ENCODE measurements at regions not wholly inside any gene's neighbourhood (a gene's known extent, or its start where the extent isn't known, plus 50 kb on each side); places are given as distances from the start of the nearest gene placed in this dataset.

GRCh38 chr9:86731511-86732063, 215.7 kb downstream of the GAS1 start:
- no peak for DNase-seq
- TF ChIP-seq POLR2A (IDR thresholded peaks at IDR 0.05; ENCODE audit: low read length) (no peak), GATA1 (IDR thresholded peaks at IDR 0.05; ENCODE audit: low read depth, low read length) (no peak)

DNA sequence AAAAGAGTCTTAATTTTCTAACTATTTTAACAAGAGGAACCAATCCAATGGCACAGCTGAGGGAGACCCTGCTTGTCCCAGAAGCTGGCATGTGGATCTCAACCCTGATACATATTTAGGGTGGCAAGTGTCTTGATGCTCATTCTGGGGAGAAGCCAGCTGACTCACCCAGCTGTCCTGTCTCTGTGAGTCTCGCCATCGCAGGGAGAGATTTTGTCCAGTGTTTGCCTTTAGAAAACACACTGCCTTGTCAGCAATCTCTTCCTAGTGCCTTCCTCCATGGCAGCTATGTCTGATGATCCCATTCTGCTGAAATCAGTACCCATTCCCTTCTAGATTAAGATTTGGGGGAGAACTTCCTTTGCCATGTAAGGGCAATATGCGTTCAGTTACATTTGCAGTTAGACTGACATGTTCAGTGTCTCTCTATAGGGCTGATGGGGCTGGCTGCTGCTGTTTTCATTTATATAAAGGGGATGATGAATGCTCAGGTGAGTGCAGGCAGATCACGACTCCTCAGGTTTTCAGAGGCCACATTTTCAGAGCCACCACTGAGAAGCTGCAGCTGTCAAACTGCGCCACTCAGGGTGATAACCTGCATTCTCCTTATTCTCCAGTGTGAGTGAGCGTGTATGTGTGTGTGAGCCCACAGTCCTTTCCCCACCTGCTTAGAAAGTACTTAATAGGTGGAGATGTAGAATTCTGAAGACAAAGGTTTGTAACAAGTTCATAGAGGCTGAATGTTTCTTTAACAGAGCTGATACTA, 217.0 kb downstream of the GAS1 start:
- TF ChIP-seq POLR2A (IDR thresholded peaks at IDR 0.05; ENCODE audit: low read length) (no peak), GATA1 (IDR thresholded peaks at IDR 0.05; ENCODE audit: low read depth, low read length) (no peak)

DNA sequence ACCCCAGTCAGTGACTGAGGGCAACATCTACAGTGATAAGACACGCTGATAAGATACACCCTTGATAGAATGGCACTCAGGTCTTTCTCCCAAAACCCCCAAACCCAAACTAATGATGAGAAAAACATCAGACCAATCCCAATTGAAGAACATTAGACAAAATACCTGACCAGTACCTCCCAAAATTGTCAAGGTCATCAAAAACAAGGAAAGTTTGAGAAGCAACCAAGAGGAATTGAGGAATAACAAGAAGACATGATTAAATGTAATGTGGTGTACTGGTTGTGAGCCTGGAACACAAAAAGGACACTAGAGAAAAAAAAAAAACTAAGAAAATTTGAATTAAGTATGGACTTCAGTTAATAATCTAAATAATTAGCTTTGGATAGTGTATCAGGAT, 222.8 kb downstream of the GAS1 start:
- TF ChIP-seq GATA1 (IDR thresholded peaks at IDR 0.05; ENCODE audit: low read depth, low read length) (no peak), POLR2A (IDR thresholded peaks at IDR 0.05; ENCODE audit: low read length) (no peak)
- no peak for DNase-seq

More for the DNA sequence above, 217.0 kb downstream of the GAS1 start:
- no peak for DNase-seq

DNA sequence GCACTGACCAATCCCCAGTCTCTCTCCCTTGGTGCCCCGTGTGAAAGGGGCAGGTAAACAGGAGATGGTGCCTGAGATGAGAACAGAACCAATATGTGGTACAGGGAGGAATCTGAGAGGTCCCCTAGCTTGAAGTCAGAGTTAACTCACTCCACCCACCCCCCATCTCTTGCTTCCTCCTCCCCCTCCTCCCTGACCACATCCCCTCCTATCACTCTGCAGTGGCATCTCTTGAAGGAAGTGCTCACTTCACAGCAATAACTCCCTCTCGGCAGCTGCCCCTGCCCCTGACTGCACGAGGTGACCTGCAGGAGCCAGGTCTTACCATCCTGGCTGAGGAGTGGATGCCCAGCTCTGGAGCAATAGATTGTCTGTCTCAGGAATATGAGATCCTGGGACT, 224.0 kb downstream of the GAS1 start:
- DNase-seq: no peak
- no peak for TF ChIP-seq POLR2A (IDR thresholded peaks at IDR 0.05; ENCODE audit: low read length)
- TF ChIP-seq GATA1 (IDR thresholded peaks at IDR 0.05; ENCODE audit: low read depth, low read length): no peak

- TF ChIP-seq POLR2A (IDR thresholded peaks at IDR 0.05; ENCODE audit: low read length) (no peak), GATA1 (IDR thresholded peaks at IDR 0.05; ENCODE audit: low read depth, low read length) (no peak)
- no peak for DNase-seq
Measured at GRCh38 chr9:86722706-86723075, 224.6 kb downstream of the GAS1 start.

DNA sequence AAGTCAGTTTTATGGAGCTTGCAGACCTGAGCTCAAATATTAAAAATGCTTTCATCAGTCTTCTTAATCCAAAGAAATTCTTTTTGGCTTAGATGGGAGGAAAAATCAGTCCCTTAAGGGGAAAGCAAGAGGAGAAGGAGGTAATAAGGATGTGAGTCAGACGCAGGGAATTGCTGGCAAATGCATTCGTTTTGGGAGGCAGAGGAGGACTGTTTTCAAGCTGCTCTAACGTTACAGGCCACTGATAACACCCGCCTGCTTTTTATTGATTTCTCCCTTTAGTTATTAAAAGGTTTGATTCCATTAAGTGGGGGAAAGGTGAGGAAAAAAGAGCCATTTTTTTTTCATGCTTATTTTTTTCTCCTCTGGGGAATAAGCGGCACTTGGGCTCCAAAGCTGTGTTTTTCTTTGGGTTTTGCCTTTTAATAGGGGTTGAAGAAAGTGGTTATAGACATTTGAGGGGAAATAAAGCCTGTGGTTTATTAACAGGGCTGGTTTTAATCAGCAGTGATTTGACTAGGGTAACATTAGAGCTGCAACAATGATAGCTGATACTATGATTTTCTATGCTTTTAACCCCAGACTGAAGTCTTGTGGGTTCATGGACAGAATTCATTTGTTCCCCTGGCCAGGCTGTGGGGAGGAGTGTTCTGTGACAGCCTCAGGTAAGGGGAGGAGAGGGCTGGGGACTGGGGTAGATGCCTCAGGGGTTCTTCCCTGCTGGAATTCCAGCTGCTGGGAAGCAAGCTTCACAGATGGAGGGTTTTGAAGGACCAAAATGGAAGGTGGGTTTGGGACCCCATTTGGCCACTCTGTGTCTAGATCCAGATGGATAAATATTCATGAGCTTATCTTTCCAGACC, 225.2 kb downstream of the GAS1 start:
- DNase-seq: no peak
- TF ChIP-seq GATA1 (IDR thresholded peaks at IDR 0.05; ENCODE audit: low read depth, low read length): no peak
- no peak for TF ChIP-seq POLR2A (IDR thresholded peaks at IDR 0.05; ENCODE audit: low read length)

DNA sequence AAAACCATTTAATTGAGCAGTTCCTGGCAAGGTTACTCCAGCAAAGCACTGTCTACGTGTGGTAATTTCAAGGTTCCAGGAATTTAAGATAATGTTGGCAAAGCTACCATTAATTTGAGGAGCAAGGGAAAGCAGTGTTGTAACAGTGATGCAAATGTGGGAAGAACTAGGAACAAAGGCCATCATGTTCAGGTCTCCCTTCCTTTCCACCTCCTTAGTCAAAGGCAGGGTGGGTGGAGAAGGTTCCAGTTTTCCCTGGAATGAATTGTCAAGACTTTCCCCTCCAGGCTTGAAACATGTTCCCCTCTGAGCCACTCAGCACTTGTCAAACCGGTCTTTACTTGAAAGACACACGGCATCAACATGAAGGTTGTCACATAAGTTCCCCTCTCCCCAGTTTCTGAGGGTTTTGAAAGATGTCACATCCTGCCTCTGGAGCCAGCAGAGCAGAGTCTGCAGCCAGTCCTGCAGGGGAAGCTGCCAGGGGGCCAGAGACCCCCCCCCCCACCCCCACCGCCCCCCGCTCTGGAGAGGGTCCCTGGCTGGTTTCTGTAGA, 226.0 kb downstream of the GAS1 start:
- TF ChIP-seq GATA1 (IDR thresholded peaks at IDR 0.05; ENCODE audit: low read depth, low read length) (no peak), POLR2A (IDR thresholded peaks at IDR 0.05; ENCODE audit: low read length) (no peak)
- no peak for DNase-seq

- TF ChIP-seq POLR2A (IDR thresholded peaks at IDR 0.05; ENCODE audit: low read length) (no peak), GATA1 (IDR thresholded peaks at IDR 0.05; ENCODE audit: low read depth, low read length) (no peak)
Measured at GRCh38 chr9:86720639-86721225, 226.6 kb downstream of the GAS1 start.

GRCh38 chr9:86718388-86719049, 228.8 kb downstream of the GAS1 start:
- no peak for DNase-seq
- TF ChIP-seq GATA1 (IDR thresholded peaks at IDR 0.05; ENCODE audit: low read depth, low read length): no peak
- TF ChIP-seq POLR2A (IDR thresholded peaks at IDR 0.05; ENCODE audit: low read length): no peak

More at GRCh38 chr9:86720639-86721225, 226.6 kb downstream of the GAS1 start:
- no peak for DNase-seq

GRCh38 chr9:86716326-86716922, 230.9 kb downstream of the GAS1 start:
- no peak for DNase-seq
- TF ChIP-seq POLR2A (IDR thresholded peaks at IDR 0.05; ENCODE audit: low read length) (no peak), GATA1 (IDR thresholded peaks at IDR 0.05; ENCODE audit: low read depth, low read length) (no peak)

GRCh38 chr9:86714999-86715398, 232.3 kb downstream of the GAS1 start:
- no peak for DNase-seq
- TF ChIP-seq GATA1 (IDR thresholded peaks at IDR 0.05; ENCODE audit: low read depth, low read length): no peak
- TF ChIP-seq POLR2A (IDR thresholded peaks at IDR 0.05; ENCODE audit: low read length): no peak

GRCh38 chr9:86713970-86714369, 233.3 kb downstream of the GAS1 start:
- DNase-seq: no peak
- TF ChIP-seq POLR2A (IDR thresholded peaks at IDR 0.05; ENCODE audit: low read length) (no peak), GATA1 (IDR thresholded peaks at IDR 0.05; ENCODE audit: low read depth, low read length) (no peak)

- no peak for DNase-seq
- no peak for TF ChIP-seq GATA1 (IDR thresholded peaks at IDR 0.05; ENCODE audit: low read depth, low read length)
- TF ChIP-seq POLR2A (IDR thresholded peaks at IDR 0.05; ENCODE audit: low read length): no peak
Measured at GRCh38 chr9:86713470-86713869, 233.8 kb downstream of the GAS1 start.

Measured in erythroblast (primary cell).